NCI-H226 (cell line): ENCODE measurements at regions not wholly inside any gene's neighbourhood (a gene's known extent, or its start where the extent isn't known, plus 50 kb on each side); places are given as distances from the start of the nearest gene placed in this dataset.

Experiments used
- DNase-seq: peaks from one replicate; pipeline ENCODE4 v3.0.0-alpha.2; 2015

DNA sequence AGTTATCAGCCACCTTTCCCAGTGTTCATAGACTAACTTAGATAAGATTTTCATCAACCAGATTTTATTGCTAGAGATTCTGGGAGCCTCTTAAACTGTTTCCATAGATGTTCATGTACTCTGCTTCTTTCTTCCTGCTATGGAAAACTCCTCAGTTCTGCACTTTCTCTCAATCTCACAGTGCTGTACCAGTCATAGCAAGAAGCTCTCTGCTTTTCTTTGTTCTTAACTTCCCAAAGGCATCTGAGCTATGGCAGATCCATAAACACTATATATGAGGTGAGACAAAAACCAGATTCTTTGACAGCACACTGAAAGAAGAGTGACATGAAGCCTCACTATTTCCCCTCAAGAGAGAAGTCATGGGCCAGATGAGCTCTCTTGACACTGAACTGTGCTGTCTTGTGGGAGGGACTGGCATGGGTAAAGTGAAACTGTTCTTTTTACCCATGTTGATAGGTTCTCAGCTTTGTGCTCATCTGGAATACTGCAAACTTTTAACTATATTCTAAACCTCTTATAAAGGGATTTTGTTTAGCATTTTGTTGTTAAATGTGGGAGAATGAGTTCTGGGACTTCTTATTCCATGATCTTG lies 64.2 kb upstream of the LYPLAL1 start:
- no peak for DNase-seq

DNA sequence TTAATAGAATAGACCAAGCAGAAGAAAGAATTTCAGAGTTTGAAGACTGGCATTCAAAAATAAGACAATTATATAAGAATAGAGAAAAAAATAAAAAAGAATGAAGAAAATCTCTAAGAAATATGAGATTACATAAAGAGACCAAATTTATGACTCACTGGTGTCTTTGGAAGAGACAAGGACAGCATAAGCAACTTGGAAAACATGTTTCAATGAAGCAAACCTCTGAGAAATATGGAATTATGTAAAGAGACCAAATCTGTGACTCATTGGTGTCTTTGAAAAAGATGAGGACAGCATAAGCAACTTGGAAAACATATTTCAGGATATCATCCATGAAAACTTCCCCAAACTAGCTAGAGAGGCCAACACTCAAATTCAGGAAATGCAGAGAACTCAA lies 60.4 kb upstream of the LYPLAL1 start:
- DNase-seq: no peak

DNA sequence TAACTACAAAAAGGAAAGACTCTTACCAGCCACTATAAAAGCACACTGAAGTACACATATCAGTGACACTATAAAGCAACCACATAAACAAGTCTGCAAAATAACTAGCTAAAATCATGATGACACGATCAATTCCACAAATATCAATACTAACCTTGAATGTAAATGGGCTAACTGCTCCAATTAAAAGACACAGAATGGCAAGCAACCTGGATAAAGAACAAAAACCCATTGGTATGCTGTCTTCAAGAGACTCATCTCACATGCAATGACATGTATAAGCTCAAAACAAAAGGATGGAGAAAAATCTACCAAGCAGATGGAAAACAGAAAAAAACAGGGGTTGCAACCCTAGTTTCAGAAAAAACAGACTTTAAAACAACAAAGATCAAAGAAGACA lies 59.7 kb upstream of the LYPLAL1 start:
- no peak for DNase-seq

DNA sequence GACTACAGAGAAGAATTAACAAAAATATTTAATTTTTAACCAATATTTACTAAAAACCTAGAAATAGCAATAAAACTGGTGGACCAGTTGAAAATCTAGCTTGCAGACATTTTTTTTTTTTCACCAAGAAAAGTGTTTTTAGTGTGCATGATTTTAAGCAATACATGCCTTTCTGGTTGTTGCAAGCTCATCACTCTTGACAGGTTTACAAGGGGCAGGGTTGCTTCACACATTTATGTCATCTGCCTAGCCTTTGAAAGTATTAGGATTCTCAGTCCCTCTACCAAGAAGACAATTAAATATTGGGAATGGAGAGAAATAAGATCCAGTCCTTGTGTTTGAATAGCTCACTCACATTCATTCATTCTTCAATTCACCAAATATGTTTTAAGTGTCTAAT lies 53.8 kb upstream of the LYPLAL1 start:
- DNase-seq: no peak

DNA sequence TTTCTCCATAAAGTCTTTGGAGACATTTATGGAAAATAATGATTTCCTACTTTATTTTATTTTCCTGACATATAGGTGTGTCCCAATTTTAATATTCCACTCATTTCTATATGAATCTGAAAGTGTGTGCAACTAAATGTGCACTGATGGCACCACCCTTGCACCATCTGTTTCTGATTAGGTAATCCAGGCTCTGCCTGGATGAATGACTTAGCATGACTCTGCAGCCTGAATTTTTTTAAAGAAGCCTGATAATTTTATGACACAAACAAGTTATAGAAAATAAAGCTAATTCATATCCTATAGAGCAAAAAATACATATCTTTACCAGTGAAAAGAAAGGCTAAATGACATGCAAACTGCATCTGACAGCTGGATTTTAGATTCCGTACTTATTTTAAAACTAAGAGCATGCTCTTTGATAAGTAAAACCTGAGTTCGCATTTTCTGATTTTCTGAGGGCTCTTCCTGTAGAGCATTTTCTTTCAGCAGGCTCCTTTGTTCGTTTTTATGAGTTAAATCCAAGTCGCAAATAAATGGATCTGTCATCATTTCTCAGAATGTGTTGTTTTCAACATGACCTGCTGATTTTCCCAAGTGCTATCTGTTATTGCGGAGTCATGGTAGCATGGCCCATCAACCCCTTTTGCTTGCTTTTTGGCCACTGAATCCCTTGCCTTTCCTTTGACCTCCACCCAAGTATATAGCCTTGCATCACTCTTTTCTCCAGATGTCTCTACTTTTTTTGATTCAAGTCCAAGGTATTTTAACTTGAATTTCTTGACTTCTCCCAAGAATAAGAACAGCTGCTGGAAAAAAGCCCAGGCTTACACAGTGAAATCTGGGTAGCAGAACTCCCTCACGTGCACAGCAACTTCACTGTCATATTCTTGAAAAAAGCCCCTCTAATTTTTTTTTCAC lies 52.8 kb upstream of the LYPLAL1 start:
- no peak for DNase-seq

DNA sequence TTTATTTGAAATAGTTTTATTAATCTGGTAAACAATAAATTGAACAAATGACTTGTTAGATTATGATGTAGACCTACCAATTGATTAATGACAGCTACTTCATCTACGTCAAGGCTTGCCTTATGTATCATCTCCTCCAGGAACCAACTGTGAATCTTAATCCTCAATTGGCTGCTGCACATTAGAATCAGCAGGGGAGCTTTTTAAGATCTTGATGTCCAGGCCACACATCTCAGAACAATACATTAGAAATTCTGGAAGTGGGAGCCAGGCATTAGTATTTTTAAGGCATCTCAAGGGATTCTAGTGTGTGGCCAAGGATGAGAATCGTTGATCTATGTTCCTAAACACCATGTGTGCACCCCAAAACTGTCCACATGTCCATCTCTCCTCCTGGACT lies 52.0 kb upstream of the LYPLAL1 start:
- DNase-seq: no peak

DNA sequence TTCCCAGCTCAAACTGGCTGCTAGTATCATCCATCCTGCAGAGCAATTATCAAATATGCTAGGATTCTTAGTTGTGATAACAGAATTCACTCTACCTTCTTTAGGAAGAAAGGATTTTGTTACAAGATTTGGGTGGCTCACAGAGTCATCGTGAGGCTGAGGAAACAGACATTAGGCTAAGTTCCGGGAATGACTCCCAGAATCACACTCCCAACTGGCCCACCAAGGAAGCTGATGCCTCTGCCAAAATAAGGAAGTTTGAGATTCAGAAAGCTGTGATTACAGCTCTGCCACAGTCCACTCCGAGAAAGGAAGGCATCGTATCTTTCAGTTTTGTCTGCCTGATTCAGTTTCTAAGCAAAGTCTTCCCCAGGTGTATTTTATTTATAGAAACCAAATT lies 50.6 kb upstream of the LYPLAL1 start:
- DNase-seq: no peak
